Lower leg skin (tissue), 4 donors: ENCODE measurements at regions not wholly inside any gene's neighbourhood (a gene's known extent, or its start where the extent isn't known, plus 50 kb on each side); places are given as distances from the start of the nearest gene placed in this dataset.

Experiments
- DNase-seq, 2 donors: peaks; one replicate each; pipeline ENCODE4 v3.0.0-alpha.2; 2019; ENCODE audit warnings: low spot score in 2 of 2
- H3K4me3 ChIP-seq: fragments of 200-600 bp; sonication (generic); 2 replicates; pipeline ENCODE4 v1.5.1; 2017; ENCODE audit warnings: mild to moderate bottlenecking, low read depth; ENCODE audit not compliant: poor library complexity, severe bottlenecking
- CTCF ChIP-seq, 3 donors: fragments of 450-650 bp; IDR thresholded peaks; one replicate each; pipeline ENCODE4 v1.5.1; 2016; ENCODE audit warnings: antibody characterized with exemption in 3 of 3, mild to moderate bottlenecking in 3 of 3, moderate library complexity in 2 of 3
- POLR2A ChIP-seq, 2 donors: fragments of 450-650 bp; IDR thresholded peaks; one replicate each; pipeline ENCODE4 v1.6.1; 2016 to 2017; ENCODE audit warnings: antibody characterized with exemption in 2 of 2, mild to moderate bottlenecking in 1 of 2, moderate library complexity in 1 of 2
- WGBS, 2 donors: methylation state at CpG; one replicate each; pipeline ENCODE4 v1.1.5; 2018; 5-methylcytosine and 5-hydroxymethylcytosine counted together
- intact Hi-C: fragments of 100-400 bp; cut with DNase I; formaldehyde crosslinking; loops from one replicate; pipeline ENCODE4 v1.15.0; 2023; ENCODE audit warnings: low total_unique reads

GRCh38 chr2:45162711-45163110 lies 153.5 kb upstream of the SIX2 start:
- intact Hi-C loops: no loop called here
- H3K4me3 ChIP-seq: no peak overlapping the region
- WGBS, 2 donors: 77 to 79% methylated on average over 1 of the region's 1 CpG

DNA sequence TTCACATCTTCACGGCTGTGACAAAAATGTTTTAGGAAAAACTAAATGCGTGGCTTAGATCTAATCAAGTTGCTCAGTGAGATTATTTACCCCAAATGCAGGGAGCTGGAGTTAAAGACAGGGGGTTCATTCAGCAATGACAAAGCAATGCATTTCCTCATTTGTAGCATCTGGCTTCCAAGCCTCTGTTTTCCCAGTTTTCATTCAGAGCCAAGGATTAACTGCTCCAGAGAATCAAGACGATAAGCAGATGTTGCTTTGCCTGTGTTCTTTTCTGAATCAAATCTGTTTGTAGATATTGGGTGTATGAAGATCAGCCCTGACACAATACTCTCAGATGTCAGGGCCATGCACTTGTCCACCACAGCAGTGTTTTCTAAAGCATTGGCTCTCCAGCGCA lies 147.4 kb upstream of the SIX2 start:
- no peak for DNase-seq
- intact Hi-C loops: no loop called here
- 66 to 67% methylated on average over 4 of the region's 4 CpGs for WGBS, 2 donors
- no peak for TF ChIP-seq CTCF (IDR thresholded peaks at IDR 0.05)
- TF ChIP-seq POLR2A (IDR thresholded peaks at IDR 0.05): no peak
- H3K4me3 ChIP-seq: no peak overlapping the region

More at GRCh38 chr2:45162711-45163110, 153.5 kb upstream of the SIX2 start:
- DNase-seq: no peak
- TF ChIP-seq POLR2A (IDR thresholded peaks at IDR 0.05) (no peak), CTCF (IDR thresholded peaks at IDR 0.05) (no peak)

GRCh38 chr2:45154606-45155155 lies 145.4 kb upstream of the SIX2 start:
- TF ChIP-seq POLR2A (IDR thresholded peaks at IDR 0.05): no peak
- no peak for TF ChIP-seq CTCF (IDR thresholded peaks at IDR 0.05)
- intact Hi-C loops: no loop called here
- 84 to 93% methylated on average over 4 of the region's 4 CpGs for WGBS, 2 donors
- DNase-seq: no peak
- no peak overlapping the region for H3K4me3 ChIP-seq

DNA sequence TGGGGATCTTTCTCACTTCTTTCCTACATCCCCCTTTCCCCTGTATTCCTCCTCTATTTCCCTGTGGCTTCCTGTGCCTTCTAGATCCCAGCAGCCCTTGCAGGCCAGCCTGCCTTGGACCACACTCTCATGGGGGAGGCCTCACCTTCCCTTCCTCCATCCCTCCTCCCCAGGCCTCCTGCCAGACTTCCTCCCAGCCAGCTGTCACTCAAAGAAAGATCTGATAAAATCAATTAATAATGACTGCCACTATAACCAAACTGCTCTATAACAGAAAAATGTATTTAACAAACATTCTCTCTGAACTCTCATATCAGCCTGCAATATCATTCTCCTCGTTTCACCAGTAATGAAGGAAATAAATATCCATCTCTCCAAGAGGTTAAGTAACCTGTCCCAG lies 144.9 kb upstream of the SIX2 start:
- intact Hi-C loops: no loop called here
- TF ChIP-seq CTCF (IDR thresholded peaks at IDR 0.05) (no peak), POLR2A (IDR thresholded peaks at IDR 0.05) (no peak)
- DNase-seq: no peak
- 48% methylated on average over 1 of the region's 1 CpG for WGBS, 2 donors
- H3K4me3 ChIP-seq: no peak overlapping the region

DNA sequence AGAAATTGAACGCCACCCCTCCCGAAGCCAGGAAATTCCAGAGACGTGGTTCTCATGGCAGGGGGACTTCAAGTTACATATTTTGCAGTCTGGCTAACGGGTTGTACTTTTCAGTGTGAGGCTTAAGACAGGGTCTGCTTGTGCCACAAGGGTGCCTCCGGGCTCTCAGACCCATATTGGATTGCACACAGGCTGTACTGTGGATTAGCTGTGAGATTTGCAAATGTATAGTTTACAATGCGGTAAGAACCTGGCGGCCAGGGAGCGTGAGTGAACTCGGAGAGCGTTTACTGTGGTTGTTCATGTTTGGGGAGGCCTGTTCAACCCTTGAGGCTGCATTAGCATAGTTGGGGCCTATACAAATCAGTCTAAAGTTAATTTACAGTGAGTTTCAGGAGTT lies 143.9 kb upstream of the SIX2 start:
- TF ChIP-seq POLR2A (IDR thresholded peaks at IDR 0.05) (no peak), CTCF (IDR thresholded peaks at IDR 0.05) (no peak)
- no peak for DNase-seq
- WGBS, 2 donors: 92 to 94% methylated on average over 10 of the region's 10 CpGs
- no peak overlapping the region for H3K4me3 ChIP-seq
- intact Hi-C loops: no loop called here

GRCh38 chr2:45152691-45153090 lies 143.4 kb upstream of the SIX2 start:
- intact Hi-C loops: no loop called here
- DNase-seq: no peak
- H3K4me3 ChIP-seq: no peak overlapping the region
- TF ChIP-seq CTCF (IDR thresholded peaks at IDR 0.05): no peak
- WGBS, 2 donors: 84 to 88% methylated on average over 9 of the region's 9 CpGs
